Endothelial cell of umbilical vein (primary cell): ENCODE measurements at regions not wholly inside any gene's neighbourhood (a gene's known extent, or its start where the extent isn't known, plus 50 kb on each side); places are given as distances from the start of the nearest gene placed in this dataset.

Source experiments
- EZH2 ChIP-seq: IDR thresholded peaks from 2 replicates; pipeline ENCODE4 v1.6.1; 2012; ENCODE audit warnings: borderline replicate concordance, low read depth, mild to moderate bottlenecking, moderate library complexity, low read length, inconsistent platforms; ENCODE audit not compliant: severe bottlenecking
- JUN ChIP-seq: IDR thresholded peaks from 2 replicates; pipeline ENCODE4 v1.6.1; 2011; ENCODE audit warnings: borderline replicate concordance, low read depth; ENCODE audit not compliant: insufficient read length, insufficient read depth
- MYC ChIP-seq: IDR thresholded peaks from one replicate; pipeline ENCODE4 v1.6.1; 2011; ENCODE audit warnings: mild to moderate bottlenecking, low read depth, low read length
- POLR2A ChIP-seq: IDR thresholded peaks from 2 replicates; pipeline ENCODE4 v1.6.1; 2012; ENCODE audit warnings: low read depth, mild to moderate bottlenecking, control low read depth, low read length
- POLR2AphosphoS5 ChIP-seq: IDR thresholded peaks from 2 replicates; pipeline ENCODE4 v1.6.1; 2012; ENCODE audit warnings: low read depth, mild to moderate bottlenecking, control low read depth, low read length, moderate library complexity; ENCODE audit not compliant: insufficient read depth
- TF ChIP-seq, protein P1 (sequence below), 2 donors: IDR thresholded peaks; 1 replicate in 1 of 2; 2 replicates in 1 of 2; pipeline ENCODE4 v1.5.1; 2011; ENCODE audit warnings: low read length in 2 of 2, mild to moderate bottlenecking in 2 of 2, moderate library complexity in 2 of 2, control low read depth in 1 of 2, inconsistent platforms in 1 of 2, low read depth in 1 of 2; ENCODE audit not compliant: insufficient read depth in 1 of 2; ENCODE audit errors: extremely low read depth in 1 of 2

DNA sequence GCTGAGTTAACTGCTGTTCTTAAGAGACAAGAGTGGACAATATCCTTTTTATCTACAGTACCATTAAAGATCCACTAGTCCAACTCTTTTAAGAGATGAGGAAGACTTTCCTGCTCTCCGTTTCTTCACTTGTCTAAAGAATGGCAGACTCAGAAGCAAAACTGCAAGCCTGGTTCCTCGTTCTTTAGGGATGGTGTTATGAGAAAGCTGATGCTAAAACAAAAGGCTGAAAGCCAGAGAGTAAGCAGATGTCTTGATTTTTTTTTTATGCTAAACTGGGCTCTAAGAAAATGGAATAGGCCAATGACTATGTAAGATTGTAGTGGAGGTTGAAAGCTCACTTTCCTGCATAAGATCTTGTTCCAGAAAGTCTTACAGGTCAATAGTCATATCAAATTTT, 78.1 kb downstream of the CNGA2 start:
- TF ChIP-seq, protein P1, sequence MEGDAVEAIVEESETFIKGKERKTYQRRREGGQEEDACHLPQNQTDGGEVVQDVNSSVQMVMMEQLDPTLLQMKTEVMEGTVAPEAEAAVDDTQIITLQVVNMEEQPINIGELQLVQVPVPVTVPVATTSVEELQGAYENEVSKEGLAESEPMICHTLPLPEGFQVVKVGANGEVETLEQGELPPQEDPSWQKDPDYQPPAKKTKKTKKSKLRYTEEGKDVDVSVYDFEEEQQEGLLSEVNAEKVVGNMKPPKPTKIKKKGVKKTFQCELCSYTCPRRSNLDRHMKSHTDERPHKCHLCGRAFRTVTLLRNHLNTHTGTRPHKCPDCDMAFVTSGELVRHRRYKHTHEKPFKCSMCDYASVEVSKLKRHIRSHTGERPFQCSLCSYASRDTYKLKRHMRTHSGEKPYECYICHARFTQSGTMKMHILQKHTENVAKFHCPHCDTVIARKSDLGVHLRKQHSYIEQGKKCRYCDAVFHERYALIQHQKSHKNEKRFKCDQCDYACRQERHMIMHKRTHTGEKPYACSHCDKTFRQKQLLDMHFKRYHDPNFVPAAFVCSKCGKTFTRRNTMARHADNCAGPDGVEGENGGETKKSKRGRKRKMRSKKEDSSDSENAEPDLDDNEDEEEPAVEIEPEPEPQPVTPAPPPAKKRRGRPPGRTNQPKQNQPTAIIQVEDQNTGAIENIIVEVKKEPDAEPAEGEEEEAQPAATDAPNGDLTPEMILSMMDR (IDR thresholded peaks at IDR 0.05; ENCODE audit: extremely low read depth in 1 of 2, insufficient read depth in 1 of 2, low read depth in 1 of 2, low read length in 2 of 2): no peak
- TF ChIP-seq POLR2AphosphoS5: no peak
- TF ChIP-seq MYC: no peak
- no peak for TF ChIP-seq EZH2
- no peak for TF ChIP-seq POLR2A
- no peak for TF ChIP-seq JUN
